Omental fat pad (tissue), 3 donors: ENCODE measurements at regions not wholly inside any gene's neighbourhood (a gene's known extent, or its start where the extent isn't known, plus 50 kb on each side); places are given as distances from the start of the nearest gene placed in this dataset.

Experiments used
- ATAC-seq: fragments of 150-250 bp; one replicate; pipeline ENCODE4 v1.9.1; 2016; ENCODE audit warnings: mild to moderate bottlenecking, moderate library complexity; ENCODE audit not compliant: low FRiP score
- DNase-seq: peaks from one replicate; pipeline ENCODE4 v3.0.0-alpha.2; 2019; ENCODE audit warnings: low spot score
- CTCF ChIP-seq, 3 donors: fragments of 450-650 bp; IDR thresholded peaks; one replicate each; pipeline ENCODE4 v1.5.1; 2016 to 2017; ENCODE audit warnings: antibody characterized with exemption in 3 of 3, mild to moderate bottlenecking in 3 of 3, moderate library complexity in 2 of 3

DNA sequence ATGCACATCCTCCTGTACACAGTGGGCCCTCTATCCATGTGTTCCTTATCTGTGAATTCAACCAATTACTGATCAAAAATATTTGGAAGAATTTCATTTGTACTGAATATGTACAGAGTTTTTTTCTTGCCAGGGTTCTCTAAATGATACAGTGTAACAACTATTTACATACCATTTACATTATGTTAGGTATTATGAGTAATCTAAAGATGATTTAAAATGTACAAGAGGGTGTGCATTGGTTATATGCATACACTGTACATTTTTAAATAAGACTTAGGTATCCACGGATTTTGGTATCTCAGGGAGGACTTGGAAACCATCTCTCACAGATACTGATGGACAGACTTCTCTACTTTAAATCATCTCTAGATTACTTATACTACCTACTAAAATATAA lies 1333.9 kb downstream of the PCDH18 start:
- DNase-seq (no peak), ATAC-seq (no peak)
- no peak for TF ChIP-seq CTCF (IDR thresholded peaks at IDR 0.05)

GRCh38 chr4:136194962-136195361 lies 1337.3 kb downstream of the PCDH18 start:
- no peak for TF ChIP-seq CTCF (IDR thresholded peaks at IDR 0.05)
- no peak for ATAC-seq
- DNase-seq = no peak

DNA sequence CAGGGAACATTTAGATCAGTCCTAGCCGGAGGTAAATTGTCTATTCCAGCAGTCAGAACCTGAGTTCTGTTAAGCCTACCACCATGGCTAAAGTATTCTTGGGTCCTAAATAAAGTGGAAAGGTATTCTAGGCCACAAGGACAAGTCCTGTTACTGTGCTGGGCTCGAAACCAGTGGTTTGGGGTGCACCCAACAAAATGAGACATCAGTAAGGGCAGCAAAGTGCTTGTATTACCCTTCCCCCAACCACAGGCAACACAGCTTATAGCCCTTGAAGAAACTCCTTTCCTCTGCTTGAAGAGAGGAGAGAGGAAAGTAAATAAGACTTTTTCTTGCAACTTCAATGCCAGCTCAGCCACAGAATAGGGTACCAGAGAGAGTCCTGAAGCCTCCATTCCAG lies 1345.6 kb downstream of the PCDH18 start:
- TF ChIP-seq CTCF (IDR thresholded peaks at IDR 0.05) = no peak
- no peak for DNase-seq
- no peak for ATAC-seq

DNA sequence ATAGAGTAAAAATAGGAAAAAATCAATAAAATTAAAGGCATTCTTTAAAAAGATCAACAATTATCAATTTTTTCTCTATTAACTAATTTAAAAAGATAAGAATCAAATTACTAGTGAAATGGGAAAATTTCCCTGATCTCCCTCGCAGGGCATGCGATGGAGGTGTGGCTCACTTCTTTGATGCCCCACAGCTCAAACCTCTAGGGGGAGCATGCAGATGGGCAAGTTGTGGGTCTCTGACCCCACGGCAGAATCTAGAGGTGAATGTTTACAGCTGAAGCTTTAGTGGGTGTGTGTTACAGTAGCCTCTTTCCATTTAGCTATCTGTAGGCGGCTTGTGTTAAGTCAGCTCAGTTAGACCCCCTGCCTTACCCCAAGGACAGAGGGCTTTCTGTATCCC lies 1348.8 kb downstream of the PCDH18 start:
- TF ChIP-seq CTCF (IDR thresholded peaks at IDR 0.05) = no peak
- DNase-seq (no peak), ATAC-seq (no peak)

GRCh38 chr4:136156947-136157346 lies 1375.3 kb downstream of the PCDH18 start:
- TF ChIP-seq CTCF (IDR thresholded peaks at IDR 0.05) = no peak
- no peak for DNase-seq
- ATAC-seq = no peak

GRCh38 chr4:136150046-136150445 lies 1382.2 kb downstream of the PCDH18 start:
- ATAC-seq = no peak
- TF ChIP-seq CTCF (IDR thresholded peaks at IDR 0.05) = no peak
- DNase-seq = no peak

DNA sequence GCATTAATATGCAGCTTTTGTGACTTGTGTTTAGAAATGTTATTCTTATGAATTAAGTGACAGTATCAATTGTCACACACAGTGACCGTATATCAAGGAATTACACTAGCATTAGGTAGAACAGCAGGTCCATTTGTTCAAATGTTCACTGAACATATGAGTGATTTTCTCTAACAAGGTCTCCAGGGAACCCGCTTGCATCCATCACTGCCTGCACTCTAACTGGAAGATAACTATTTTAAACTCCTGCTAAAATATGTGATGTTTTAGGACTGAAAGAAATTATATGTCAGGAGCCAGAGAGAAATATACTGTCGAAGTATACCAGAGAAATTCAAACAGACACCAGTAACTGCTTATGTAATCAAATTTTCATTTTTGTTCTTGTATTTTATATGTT lies 1395.7 kb downstream of the PCDH18 start:
- DNase-seq (no peak), ATAC-seq (no peak)
- TF ChIP-seq CTCF (IDR thresholded peaks at IDR 0.05) = no peak
